Stomach smooth muscle (tissue), 2 donors: ENCODE measurements at regions not wholly inside any gene's neighbourhood (a gene's known extent, or its start where the extent isn't known, plus 50 kb on each side); places are given as distances from the start of the nearest gene placed in this dataset.

Experiments used
- H3K27ac ChIP-seq: one replicate; pipeline ENCODE4 v1.7.0; 2013; ENCODE audit warnings: mild to moderate bottlenecking, low read length, inconsistent platforms
- H3K27me3 ChIP-seq, 2 donors: one replicate each; pipeline ENCODE4 v1.7.0; 2013; ENCODE audit warnings: low read length in 2 of 2; ENCODE audit not compliant: insufficient read depth in 2 of 2, control insufficient read depth in 1 of 2
- H3K36me3 ChIP-seq, 2 donors: one replicate each; pipeline ENCODE4 v1.7.0; 2013; ENCODE audit warnings: low read length in 2 of 2; ENCODE audit not compliant: control insufficient read depth in 2 of 2, insufficient read depth in 2 of 2
- H3K4me1 ChIP-seq: one replicate; pipeline ENCODE4 v1.7.0; 2013; ENCODE audit warnings: low read length; ENCODE audit not compliant: control insufficient read depth, insufficient read depth
- H3K4me3 ChIP-seq, 2 donors: one replicate each; pipeline ENCODE4 v1.7.0; 2013; ENCODE audit warnings: low read length in 2 of 2
- H3K9ac ChIP-seq, 2 donors: one replicate each; pipeline ENCODE4 v1.7.0; 2013; ENCODE audit warnings: low read length in 2 of 2, mild to moderate bottlenecking in 1 of 2
- H3K9me3 ChIP-seq, 2 donors: one replicate each; pipeline ENCODE4 v1.7.0; 2013; ENCODE audit warnings: low read length in 2 of 2; ENCODE audit not compliant: control insufficient read depth in 2 of 2
- donor health status: healthy.
- donor health status: Pancreatic carcinoma.

DNA sequence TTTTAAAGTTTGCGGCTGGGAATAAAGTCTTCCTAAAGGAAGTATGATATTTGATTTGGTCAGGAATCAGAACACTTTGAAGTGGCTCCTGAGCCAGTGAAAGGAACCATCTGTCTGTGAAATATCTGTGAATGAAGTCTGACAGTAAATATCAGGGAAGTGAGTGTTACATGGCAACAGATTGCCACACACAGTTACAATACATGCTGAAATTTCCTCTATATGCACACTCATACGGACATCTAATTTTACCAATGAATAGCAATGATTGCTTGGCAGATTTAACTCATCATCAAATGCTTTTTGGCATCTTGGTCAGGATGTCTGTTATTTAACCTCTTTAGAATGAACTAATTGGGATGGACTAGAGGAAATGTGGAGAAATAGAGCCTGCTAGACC lies 1023.8 kb downstream of the FAT4 start:
- no peaks in the 10 kb centered on the region for H3K36me3 ChIP-seq

DNA sequence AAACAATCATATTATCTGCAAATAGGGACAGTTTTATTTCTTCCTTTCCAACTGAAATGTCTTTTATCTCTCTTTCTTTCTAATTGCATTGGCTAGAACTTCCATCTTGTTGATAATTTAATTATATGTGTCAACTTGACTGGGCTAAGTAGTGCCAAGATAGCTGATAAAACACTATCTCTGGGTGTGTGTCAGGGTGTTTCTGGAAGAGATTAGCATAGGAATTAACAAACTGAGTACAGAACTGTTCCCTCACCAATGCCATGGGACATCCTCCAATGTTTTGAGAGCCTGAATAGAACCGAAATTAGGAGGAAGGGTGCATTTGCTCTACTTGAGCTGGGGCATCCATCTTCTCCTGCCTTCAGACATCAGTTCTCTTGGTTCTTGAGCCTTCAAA lies 1027.2 kb downstream of the FAT4 start:
- no peaks in the 10 kb centered on the region for H3K9me3 ChIP-seq
- H3K4me1 ChIP-seq, result no peaks in the 10 kb centered on the region
- no peaks in the 10 kb centered on the region for H3K27me3 ChIP-seq
- no peaks in the 10 kb centered on the region for H3K36me3 ChIP-seq
- no peak overlapping the region for H3K27ac ChIP-seq
- H3K4me3 ChIP-seq, result no peak overlapping the region
- H3K9ac ChIP-seq, result no peak overlapping the region

More for the DNA sequence above, 1023.8 kb downstream of the FAT4 start:
- H3K4me1 ChIP-seq, result no peaks in the 10 kb centered on the region
- no peak overlapping the region for H3K27ac ChIP-seq
- no peak overlapping the region for H3K4me3 ChIP-seq
- no peaks in the 10 kb centered on the region for H3K27me3 ChIP-seq
- no peak overlapping the region for H3K9ac ChIP-seq
- H3K9me3 ChIP-seq, result no peaks in the 10 kb centered on the region

DNA sequence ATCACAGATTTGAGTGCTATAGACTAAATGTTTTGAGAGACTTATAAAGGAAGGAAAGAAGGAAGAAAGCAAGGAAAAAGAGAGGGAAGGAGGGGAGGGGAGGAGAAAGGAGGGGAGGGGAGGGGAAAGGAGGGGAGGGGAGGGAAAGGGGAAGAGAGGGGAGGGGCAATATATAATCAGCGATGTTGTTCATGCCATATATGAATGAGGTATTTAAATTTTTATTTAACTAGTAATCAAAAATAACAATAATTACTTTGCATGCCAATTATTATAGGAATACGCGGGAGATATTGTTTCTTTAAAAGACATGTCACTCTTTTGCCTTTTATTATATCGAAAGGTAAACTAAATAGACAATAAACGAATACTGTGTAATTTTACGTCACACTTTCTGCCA lies 1029.7 kb downstream of the FAT4 start:
- Histone ChIP-seq H3K9ac (no peak overlapping the region), H3K36me3 (no peaks in the 10 kb centered on the region), H3K9me3 (no peaks in the 10 kb centered on the region), H3K27ac (no peak overlapping the region), H3K4me3 (no peak overlapping the region), H3K27me3 (no peaks in the 10 kb centered on the region), H3K4me1 (no peaks in the 10 kb centered on the region)

DNA sequence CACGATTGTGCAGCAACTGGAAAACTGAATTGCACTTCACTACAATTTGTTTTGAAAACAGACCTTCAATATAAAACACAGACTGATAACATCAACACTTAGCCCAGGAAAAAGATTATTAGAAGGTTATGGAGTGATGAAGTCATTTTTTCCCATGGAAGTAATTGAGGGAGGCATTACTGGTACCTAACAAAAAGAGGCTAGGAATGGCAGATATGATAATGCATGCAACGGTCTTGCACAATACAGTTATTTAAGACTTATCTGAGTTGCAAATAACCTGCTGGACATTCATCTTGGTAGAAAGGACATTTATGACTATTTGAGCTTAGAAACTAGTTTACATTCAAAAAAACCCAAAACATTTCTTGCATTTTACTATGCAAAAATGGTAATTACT lies 1031.9 kb downstream of the FAT4 start:
- no peaks in the 10 kb centered on the region for H3K4me1 ChIP-seq
- no peaks in the 10 kb centered on the region for H3K36me3 ChIP-seq
- H3K9ac ChIP-seq, result no peak overlapping the region
- H3K4me3 ChIP-seq, result no peak overlapping the region
- H3K9me3 ChIP-seq, result no peaks in the 10 kb centered on the region
- no peaks in the 10 kb centered on the region for H3K27me3 ChIP-seq
- no peak overlapping the region for H3K27ac ChIP-seq

- no peak overlapping the region for H3K4me3 ChIP-seq
- no peaks in the 10 kb centered on the region for H3K4me1 ChIP-seq
- H3K36me3 ChIP-seq, result no peaks in the 10 kb centered on the region
- H3K9me3 ChIP-seq, result no peaks in the 10 kb centered on the region
- no peak overlapping the region for H3K27ac ChIP-seq
- H3K27me3 ChIP-seq, result no peaks in the 10 kb centered on the region
- H3K9ac ChIP-seq, result no peak overlapping the region
Observed at GRCh38 chr4:126354784-126355183, 1040.0 kb downstream of the FAT4 start.

DNA sequence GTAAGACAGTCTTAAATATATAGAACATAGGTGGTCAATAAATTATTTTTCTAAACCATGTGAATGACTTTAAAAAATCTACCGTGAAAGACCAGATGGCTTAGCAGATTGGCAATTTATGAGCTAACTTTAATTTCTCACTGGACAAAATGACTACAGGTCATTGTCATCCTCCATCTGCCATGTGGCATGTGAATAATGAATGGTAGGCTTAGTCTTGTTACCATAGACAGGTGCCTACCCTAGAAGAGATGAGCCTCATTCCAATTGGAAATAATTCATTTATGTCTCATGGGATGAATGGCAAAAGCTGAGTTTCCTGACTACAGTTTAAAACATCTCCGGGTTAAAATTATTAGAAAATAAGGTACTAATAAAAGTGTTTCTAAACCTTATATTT lies 1043.3 kb downstream of the FAT4 start:
- Histone ChIP-seq H3K27ac (no peak overlapping the region), H3K9me3 (no peaks in the 10 kb centered on the region), H3K4me1 (no peaks in the 10 kb centered on the region), H3K36me3 (no peaks in the 10 kb centered on the region), H3K9ac (no peak overlapping the region), H3K27me3 (no peaks in the 10 kb centered on the region), H3K4me3 (no peak overlapping the region)

DNA sequence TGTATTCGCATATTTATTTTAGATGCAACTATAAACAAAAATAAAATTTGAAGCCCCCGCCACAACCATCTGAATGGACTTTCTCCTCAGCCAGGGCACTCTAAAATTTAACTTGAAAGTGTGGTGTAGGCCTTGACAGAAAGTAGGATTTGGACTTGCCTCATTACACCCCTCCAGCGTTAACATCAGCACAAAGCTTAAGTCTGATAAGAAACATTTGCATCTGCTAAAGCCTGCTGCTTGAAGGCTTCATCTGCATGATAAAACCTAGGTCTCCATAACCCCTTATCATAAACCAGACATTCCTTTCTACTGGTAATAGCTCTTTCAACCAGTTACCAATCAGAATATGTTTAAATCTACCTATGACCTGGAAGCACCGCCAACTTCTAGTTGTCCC lies 1046.5 kb downstream of the FAT4 start:
- H3K9ac ChIP-seq, result no peak overlapping the region
- no peaks in the 10 kb centered on the region for H3K4me1 ChIP-seq
- no peaks in the 10 kb centered on the region for H3K36me3 ChIP-seq
- no peaks in the 10 kb centered on the region for H3K27me3 ChIP-seq
- no peak overlapping the region for H3K4me3 ChIP-seq
- H3K9me3 ChIP-seq, result no peaks in the 10 kb centered on the region
- H3K27ac ChIP-seq, result no peak overlapping the region

- Histone ChIP-seq H3K4me3 (no peak overlapping the region), H3K27me3 (no peaks in the 10 kb centered on the region), H3K9me3 (no peaks in the 10 kb centered on the region), H3K9ac (no peak overlapping the region), H3K27ac (no peak overlapping the region), H3K36me3 (no peaks in the 10 kb centered on the region), H3K4me1 (no peaks in the 10 kb centered on the region)
Observed at GRCh38 chr4:126364311-126364911, 1049.7 kb downstream of the FAT4 start.

- Histone ChIP-seq H3K9me3 (no peaks in the 10 kb centered on the region), H3K4me3 (no peak overlapping the region), H3K27me3 (no peaks in the 10 kb centered on the region), H3K36me3 (no peaks in the 10 kb centered on the region), H3K27ac (no peak overlapping the region), H3K4me1 (no peaks in the 10 kb centered on the region), H3K9ac (no peak overlapping the region)
Observed at GRCh38 chr4:126369076-126369475, 1054.3 kb downstream of the FAT4 start.

DNA sequence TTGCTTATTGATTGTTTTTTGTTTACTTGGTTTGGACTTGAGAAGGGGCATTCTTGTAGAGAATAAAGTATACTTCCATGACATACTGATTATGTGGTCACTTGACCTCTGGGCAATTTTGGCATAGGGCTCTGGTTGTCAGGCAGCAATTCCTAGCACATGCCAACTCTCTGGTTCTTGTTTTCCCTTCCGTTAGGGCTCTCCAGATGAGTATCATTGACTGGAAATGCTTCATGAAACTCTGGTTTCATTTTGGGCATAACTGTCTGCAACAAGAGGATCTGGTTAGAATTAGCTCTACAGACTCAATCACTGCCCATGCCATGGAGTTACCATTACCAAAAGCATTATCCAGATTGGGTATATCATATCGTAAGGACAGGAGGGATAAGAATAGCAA lies 1057.9 kb downstream of the FAT4 start:
- Histone ChIP-seq H3K9me3 (no peaks in the 10 kb centered on the region), H3K27ac (no peak overlapping the region), H3K4me1 (no peaks in the 10 kb centered on the region), H3K9ac (no peak overlapping the region), H3K36me3 (no peaks in the 10 kb centered on the region), H3K27me3 (no peaks in the 10 kb centered on the region), H3K4me3 (no peak overlapping the region)

GRCh38 chr4:126375462-126376054 lies 1060.8 kb downstream of the FAT4 start:
- Histone ChIP-seq H3K27me3 (no peaks in the 10 kb centered on the region), H3K27ac (no peak overlapping the region), H3K9me3 (no peaks in the 10 kb centered on the region), H3K4me1 (no peaks in the 10 kb centered on the region), H3K4me3 (no peak overlapping the region), H3K9ac (no peak overlapping the region), H3K36me3 (no peaks in the 10 kb centered on the region)
